CD4-positive, alpha-beta T cell (primary cell): ENCODE measurements at regions not wholly inside any gene's neighbourhood (a gene's known extent, or its start where the extent isn't known, plus 50 kb on each side); places are given as distances from the start of the nearest gene placed in this dataset.

ENCODE experiments used
- ATAC-seq: fragments of 200-7000 bp; cut with Tn5 transposase; one replicate; pipeline ENCODE4 v1.10.0; 2022; ENCODE audit warnings: mild to moderate bottlenecking; ENCODE audit not compliant: poor library complexity
- CTCF ChIA-PET: fragments of 350-600 bp; sonication (Branson Sonifier 250); formaldehyde crosslinking; loops from one replicate; lab custom pipeline; 2021; ENCODE audit warnings: antibody characterized with exemption, inconsistent platforms; lab: Charles Lee
- POLR2A ChIA-PET: fragments of 350-600 bp; sonication (Branson Sonifier 250); formaldehyde crosslinking; loops from one replicate; lab custom pipeline; 2021; ENCODE audit warnings: antibody characterized with exemption, inconsistent platforms; lab: Charles Lee
- DNase-seq, 14 experiments: peaks; one replicate each; pipeline ENCODE4 v3.0.0-alpha.2; 2013 to 2020; ENCODE audit warnings: mixed read lengths in 2 of 14
- H3K27ac ChIP-seq, 2 donors: one replicate each; pipeline versions ENCODE4 v1.5.1 to v1.7.0; 2013; ENCODE audit warnings: low read length in 2 of 2, low read depth in 1 of 2, mild to moderate bottlenecking in 1 of 2
- H3K27me3 ChIP-seq, 2 experiments: 1 replicate in 1 of 2; 2 replicates in 1 of 2; pipeline versions ENCODE4 v1.6.1 to v1.7.0; 2013; ENCODE audit warnings: low read length in 2 of 2, control low read depth in 1 of 2, mild to moderate bottlenecking in 1 of 2, moderate library complexity in 1 of 2; ENCODE audit not compliant: insufficient read depth in 2 of 2, control insufficient read depth in 1 of 2
- H3K36me3 ChIP-seq: one replicate; pipeline ENCODE4 v1.6.1; 2013; ENCODE audit warnings: low read length, control low read depth; ENCODE audit not compliant: insufficient read depth
- H3K4me1 ChIP-seq: one replicate; pipeline ENCODE4 v1.6.1; 2013; ENCODE audit warnings: low read length, control low read depth; ENCODE audit not compliant: insufficient read depth
- H3K4me3 ChIP-seq: one replicate; pipeline ENCODE4 v1.5.1; 2013; ENCODE audit warnings: mild to moderate bottlenecking, low read length, moderate library complexity
- H3K9me3 ChIP-seq, 2 experiments: 1 replicate in 1 of 2; 2 replicates in 1 of 2; pipeline versions ENCODE4 v1.6.1 to v1.7.0; 2013; ENCODE audit warnings: low read length in 2 of 2, mild to moderate bottlenecking in 2 of 2, control low read depth in 1 of 2, moderate library complexity in 1 of 2; ENCODE audit not compliant: control insufficient read depth in 1 of 2, insufficient read depth in 1 of 2
- H3K27ac Mint-ChIP-seq: one replicate; pipeline ENCODE4 v1.8.0; 2020; ENCODE audit warnings: mixed read lengths
- H3K27me3 Mint-ChIP-seq: one replicate; pipeline ENCODE4 v1.8.0; 2021; ENCODE audit warnings: mixed read lengths
- H3K36me3 Mint-ChIP-seq: one replicate; pipeline ENCODE4 v1.8.0; 2021; ENCODE audit warnings: low read depth, mixed read lengths
- H3K4me1 Mint-ChIP-seq: one replicate; pipeline ENCODE4 v1.8.0; 2021; ENCODE audit warnings: low read depth, mixed read lengths
- H3K4me3 Mint-ChIP-seq: one replicate; pipeline ENCODE4 v1.8.0; 2020; ENCODE audit warnings: mild to moderate bottlenecking, mixed read lengths
- H3K9me3 Mint-ChIP-seq: one replicate; pipeline ENCODE4 v1.8.0; 2020; ENCODE audit warnings: mixed read lengths
- CTCF ChIP-seq: fragments of 200-600 bp; IDR thresholded peaks from one replicate; pipeline ENCODE4 v1.8.0; 2022; ENCODE audit warnings: antibody characterized with exemption, mild to moderate bottlenecking
- intact Hi-C, 2 experiments: fragments of 100-400 bp; cut with DNase I in 1 of 2; cut with micrococcal nuclease in 1 of 2; formaldehyde crosslinking; loops; one replicate each; pipeline versions ENCODE4 v1.15.1 to v1.9.0; 2023 to 2025; cut with DNase I, micrococcal nuclease

- no peak overlapping the region for H3K4me3 ChIP-seq
- no peak overlapping the region for H3K27ac ChIP-seq
- Mint-ChIP-seq H3K36me3 (no peaks in the 10 kb centered on the region), H3K9me3 (no peaks in the 10 kb centered on the region), H3K27me3 (peaks cover 4% of the 10 kb centered on the region), H3K4me3 (no peak overlapping the region), H3K4me1 (no peaks in the 10 kb centered on the region), H3K27ac (no peak overlapping the region)
- ChIA-PET POLR2A (no interaction called here), CTCF (no interaction called here)
- no peak for TF ChIP-seq CTCF
- no peaks in the 10 kb centered on the region for H3K4me1 ChIP-seq
- no peaks in the 10 kb centered on the region for H3K9me3 ChIP-seq
- intact Hi-C loops, result no loop called here
- ATAC-seq (no peak), DNase-seq (no peak)
- no peaks in the 10 kb centered on the region for H3K27me3 ChIP-seq
- H3K36me3 ChIP-seq, result no peaks in the 10 kb centered on the region
These were observed 254.0 kb downstream of the MEIS1 start for GRCh38 chr2:66688951-66689350.

GRCh38 chr2:66689456-66690051, 254.6 kb downstream of the MEIS1 start:
- Mint-ChIP-seq H3K9me3 (no peaks in the 10 kb centered on the region), H3K36me3 (no peaks in the 10 kb centered on the region), H3K4me3 (no peak overlapping the region), H3K27ac (no peak overlapping the region), H3K4me1 (no peaks in the 10 kb centered on the region), H3K27me3 (peaks cover 4% of the 10 kb centered on the region)
- TF ChIP-seq CTCF, result no peak
- no peak for DNase-seq
- ChIA-PET POLR2A (no interaction called here), CTCF (no interaction called here)
- no peaks in the 10 kb centered on the region for H3K27me3 ChIP-seq
- no peak for ATAC-seq
- H3K9me3 ChIP-seq, result no peaks in the 10 kb centered on the region
- H3K4me3 ChIP-seq, result no peak overlapping the region
- intact Hi-C loops, result no loop called here
- H3K36me3 ChIP-seq, result no peaks in the 10 kb centered on the region
- H3K27ac ChIP-seq, result no peak overlapping the region
- no peaks in the 10 kb centered on the region for H3K4me1 ChIP-seq

GRCh38 chr2:66691031-66691965, 256.4 kb downstream of the MEIS1 start:
- ChIA-PET POLR2A (no interaction called here), CTCF (no interaction called here)
- H3K36me3 Mint-ChIP-seq, result no peaks in the 10 kb centered on the region
- H3K4me3 Mint-ChIP-seq, result no peak overlapping the region
- TF ChIP-seq CTCF, result no peak
- H3K4me1 Mint-ChIP-seq, result no peaks in the 10 kb centered on the region
- ATAC-seq (no peak), DNase-seq (no peak)
- H3K27me3 ChIP-seq, result no peaks in the 10 kb centered on the region
- no peak overlapping the region for H3K27ac ChIP-seq
- no peak overlapping the region for H3K27ac Mint-ChIP-seq
- H3K36me3 ChIP-seq, result no peaks in the 10 kb centered on the region
- no peaks in the 10 kb centered on the region for H3K9me3 ChIP-seq
- H3K4me3 ChIP-seq, result no peak overlapping the region
- H3K27me3 Mint-ChIP-seq, result peaks cover 4% of the 10 kb centered on the region
- H3K9me3 Mint-ChIP-seq, result no peaks in the 10 kb centered on the region
- intact Hi-C loops, result no loop called here
- H3K4me1 ChIP-seq, result no peaks in the 10 kb centered on the region
